SU-DHL-6 (cell line): ENCODE measurements at regions not wholly inside any gene's neighbourhood (a gene's known extent, or its start where the extent isn't known, plus 50 kb on each side); places are given as distances from the start of the nearest gene placed in this dataset.

ENCODE experiments used
- H2AFZ ChIP-seq: fragments of 200-600 bp; sonication (generic); 2 replicates; pipeline ENCODE4 v1.6.1; 2014; ENCODE audit warnings: low read depth, mild to moderate bottlenecking, moderate library complexity, mixed read lengths, antibody characterized with exemption, low read length; ENCODE audit not compliant: severe bottlenecking
- H3F3A ChIP-seq: fragments of 200-600 bp; shearing (Covaris generic); 2 replicates; pipeline ENCODE4 v1.6.0; 2016; ENCODE audit warnings: antibody characterized with exemption, mild to moderate bottlenecking; ENCODE audit not compliant: insufficient read depth
- H3K27ac ChIP-seq: fragments of 200-600 bp; sonication (generic); 2 replicates; pipeline ENCODE4 v1.5.1; 2016; ENCODE audit warnings: low read depth, mild to moderate bottlenecking, low read length, moderate library complexity, mixed read lengths
- H3K27me3 ChIP-seq: fragments of 200-600 bp; sonication (generic), shearing (Covaris generic); 2 replicates; pipeline ENCODE4 v1.6.0; 2014; ENCODE audit warnings: mild to moderate bottlenecking, low read length
- H3K36me3 ChIP-seq: fragments of 200-600 bp; sonication (generic); 2 replicates; pipeline ENCODE4 v1.6.1; 2014; ENCODE audit warnings: mild to moderate bottlenecking, low read length, mixed read lengths
- H3K4me2 ChIP-seq: fragments of 300-600, 200-600 bp; shearing (Covaris generic), sonication (generic); 2 replicates; pipeline ENCODE4 v1.6.0; 2014; ENCODE audit warnings: low read length, low read depth, mild to moderate bottlenecking; ENCODE audit not compliant: poor library complexity, severe bottlenecking
- H3K4me3 ChIP-seq: fragments of 200-600 bp; sonication (generic); 2 replicates; pipeline ENCODE4 v1.5.1; 2014; ENCODE audit warnings: antibody characterized with exemption, low read length, mild to moderate bottlenecking, mixed read lengths; ENCODE audit not compliant: insufficient read depth, poor library complexity, severe bottlenecking
- H3K79me2 ChIP-seq: fragments of 200-600 bp; sonication (generic); 2 replicates; pipeline ENCODE4 v1.6.1; 2014; ENCODE audit warnings: mild to moderate bottlenecking, low read length, moderate library complexity; ENCODE audit not compliant: insufficient read depth
- H3K9ac ChIP-seq: fragments of 200-600 bp; sonication (generic); 2 replicates; pipeline ENCODE4 v1.7.0; 2014; ENCODE audit warnings: mild to moderate bottlenecking, low read length
- H3K9me2 ChIP-seq: fragments of 200-600 bp; sonication (generic); replicated peaks from 2 replicates; pipeline ENCODE4 v1.6.1; 2014; ENCODE audit warnings: low read length; ENCODE audit not compliant: insufficient read depth
- H3K9me3 ChIP-seq: fragments of 200-600 bp; sonication (generic); 2 replicates; pipeline ENCODE4 v1.6.1; 2014; ENCODE audit warnings: low read length, mixed read lengths; ENCODE audit not compliant: insufficient read depth
- H4K20me1 ChIP-seq: fragments of 200-600 bp; sonication (generic); 2 replicates; pipeline ENCODE4 v1.6.1; 2014; ENCODE audit warnings: low read depth, mild to moderate bottlenecking, antibody characterized with exemption, low read length, moderate library complexity, mixed read lengths
- EZH2phosphoT487 ChIP-seq: fragments of 200-600 bp; sonication (generic), shearing (Covaris generic); conservative IDR thresholded peaks from 2 replicates; pipeline ENCODE4 v1.6.1; 2018; ENCODE audit warnings: mild to moderate bottlenecking, antibody characterized with exemption, low read length, moderate library complexity, mixed read lengths
- TF ChIP-seq, protein P1 (sequence below): fragments of 200-600 bp; sonication (generic); IDR thresholded peaks from one replicate; pipeline ENCODE4 v1.5.1; 2017; ENCODE audit warnings: antibody characterized with exemption, mild to moderate bottlenecking, low read length, moderate library complexity; ENCODE audit not compliant: insufficient read depth, poor library complexity, severe bottlenecking

DNA sequence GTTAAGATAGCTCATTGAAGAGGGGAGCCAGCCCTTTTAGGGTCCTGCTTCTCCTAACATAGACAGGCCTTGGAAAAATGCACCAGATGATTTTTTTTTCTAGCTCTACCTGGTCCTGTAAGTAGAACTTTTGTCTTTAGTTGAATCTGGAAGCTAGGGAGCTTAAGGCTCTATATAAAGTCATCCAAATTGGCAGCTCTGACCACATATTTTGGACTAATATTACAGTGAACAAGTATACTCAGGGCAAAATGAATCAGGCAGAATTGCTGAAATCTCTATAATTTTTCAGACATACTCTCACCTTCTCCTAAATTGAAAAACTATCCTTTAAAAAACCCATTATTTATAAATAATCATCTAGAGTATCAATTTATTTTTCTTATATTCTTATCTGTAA is 375.6 kb downstream of the OSTF1 start:
- no peaks in the 10 kb centered on the region for H4K20me1 ChIP-seq
- no peak overlapping the region for H3K4me3 ChIP-seq
- H3K36me3 ChIP-seq, result no peaks in the 10 kb centered on the region
- no peak overlapping the region for H3K4me2 ChIP-seq
- no peaks in the 10 kb centered on the region for H3K9me3 ChIP-seq
- H3K27me3 ChIP-seq, result no peaks in the 10 kb centered on the region
- H3K79me2 ChIP-seq, result no peaks in the 10 kb centered on the region
- no peak overlapping the region for H2AFZ ChIP-seq
- H3F3A ChIP-seq, result no peaks in the 10 kb centered on the region
- no peak overlapping the region for H3K27ac ChIP-seq
- H3K9me2 ChIP-seq, result no peaks in the 10 kb centered on the region
- no peak for TF ChIP-seq EZH2phosphoT487
- TF ChIP-seq, protein P1, sequence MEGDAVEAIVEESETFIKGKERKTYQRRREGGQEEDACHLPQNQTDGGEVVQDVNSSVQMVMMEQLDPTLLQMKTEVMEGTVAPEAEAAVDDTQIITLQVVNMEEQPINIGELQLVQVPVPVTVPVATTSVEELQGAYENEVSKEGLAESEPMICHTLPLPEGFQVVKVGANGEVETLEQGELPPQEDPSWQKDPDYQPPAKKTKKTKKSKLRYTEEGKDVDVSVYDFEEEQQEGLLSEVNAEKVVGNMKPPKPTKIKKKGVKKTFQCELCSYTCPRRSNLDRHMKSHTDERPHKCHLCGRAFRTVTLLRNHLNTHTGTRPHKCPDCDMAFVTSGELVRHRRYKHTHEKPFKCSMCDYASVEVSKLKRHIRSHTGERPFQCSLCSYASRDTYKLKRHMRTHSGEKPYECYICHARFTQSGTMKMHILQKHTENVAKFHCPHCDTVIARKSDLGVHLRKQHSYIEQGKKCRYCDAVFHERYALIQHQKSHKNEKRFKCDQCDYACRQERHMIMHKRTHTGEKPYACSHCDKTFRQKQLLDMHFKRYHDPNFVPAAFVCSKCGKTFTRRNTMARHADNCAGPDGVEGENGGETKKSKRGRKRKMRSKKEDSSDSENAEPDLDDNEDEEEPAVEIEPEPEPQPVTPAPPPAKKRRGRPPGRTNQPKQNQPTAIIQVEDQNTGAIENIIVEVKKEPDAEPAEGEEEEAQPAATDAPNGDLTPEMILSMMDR, result no peak
- H3K9ac ChIP-seq, result no peak overlapping the region

DNA sequence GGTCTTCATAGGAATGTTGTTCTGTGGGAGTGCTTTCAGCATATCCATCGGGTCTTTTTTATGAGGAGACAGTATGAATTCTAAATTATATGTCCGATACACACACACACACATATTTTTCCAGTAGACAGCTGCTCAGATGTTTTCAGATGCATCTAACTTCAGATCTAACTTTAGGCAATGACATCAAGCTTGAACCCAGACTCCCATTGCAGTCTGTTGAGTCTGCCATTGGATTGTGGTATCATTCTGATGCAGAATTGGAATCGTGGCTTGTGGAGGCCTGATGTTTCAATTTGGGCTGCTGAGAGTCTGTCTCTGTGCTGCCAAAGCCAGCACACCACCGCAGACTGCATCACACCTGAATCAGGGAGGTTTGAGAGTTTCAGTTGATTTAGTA is 376.4 kb downstream of the OSTF1 start:
- Histone ChIP-seq H3K79me2 (no peaks in the 10 kb centered on the region), H2AFZ (no peak overlapping the region)

GRCh38 chr9:75467142-75467541 is 378.8 kb downstream of the OSTF1 start:
- Histone ChIP-seq H2AFZ (no peak overlapping the region), H3F3A (no peaks in the 10 kb centered on the region), H3K27ac (no peak overlapping the region), H3K27me3 (no peaks in the 10 kb centered on the region), H3K9me2 (no peaks in the 10 kb centered on the region), H3K9me3 (no peaks in the 10 kb centered on the region), H3K4me2 (no peak overlapping the region), H4K20me1 (no peaks in the 10 kb centered on the region), H3K36me3 (no peaks in the 10 kb centered on the region), H3K79me2 (no peaks in the 10 kb centered on the region), H3K4me3 (no peak overlapping the region), H3K9ac (no peak overlapping the region)
- TF ChIP-seq, protein P1, result no peak
- no peak for TF ChIP-seq EZH2phosphoT487

More for the DNA sequence above, 376.4 kb downstream of the OSTF1 start:
- no peaks in the 10 kb centered on the region for H3K9me3 ChIP-seq
- H3K4me2 ChIP-seq, result no peak overlapping the region
- H3K27me3 ChIP-seq, result no peaks in the 10 kb centered on the region
- H3K27ac ChIP-seq, result no peak overlapping the region
- H3K9ac ChIP-seq, result no peak overlapping the region
- H3F3A ChIP-seq, result no peaks in the 10 kb centered on the region
- TF ChIP-seq, protein P1, result no peak
- no peak for TF ChIP-seq EZH2phosphoT487
- no peaks in the 10 kb centered on the region for H3K36me3 ChIP-seq
- H3K4me3 ChIP-seq, result no peak overlapping the region
- H3K9me2 ChIP-seq, result no peaks in the 10 kb centered on the region
- no peaks in the 10 kb centered on the region for H4K20me1 ChIP-seq

DNA sequence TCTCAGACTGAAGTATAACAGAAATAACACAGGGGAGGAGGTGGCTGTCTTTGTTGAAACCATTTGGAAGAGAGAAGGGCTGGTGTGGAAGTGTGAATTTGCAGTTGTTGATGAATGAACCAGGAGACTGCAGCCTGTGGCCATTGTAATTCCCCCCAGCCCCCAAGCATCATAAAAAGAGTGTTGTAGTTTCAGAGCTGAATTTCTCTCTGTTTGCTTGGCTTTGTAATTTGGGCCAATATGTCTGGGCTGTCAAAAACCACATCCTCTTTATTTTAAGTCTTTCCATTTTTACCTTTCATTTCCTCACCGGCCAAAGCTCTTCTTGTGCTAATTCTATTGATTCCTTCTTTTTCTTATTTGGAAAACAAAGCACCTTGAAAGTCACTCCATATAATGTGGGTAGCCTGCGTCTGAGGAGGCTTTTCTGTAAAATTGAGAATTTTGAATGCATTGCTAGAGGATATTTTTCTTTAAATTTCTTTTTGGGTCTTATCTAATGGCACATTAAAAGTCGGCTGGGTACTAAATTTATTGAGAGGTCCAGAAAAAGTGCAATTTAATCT is 383.3 kb downstream of the OSTF1 start:
- Histone ChIP-seq H3K4me3 (no peak overlapping the region), H3K36me3 (no peaks in the 10 kb centered on the region), H3K4me2 (no peak overlapping the region), H3K9ac (no peak overlapping the region), H3F3A (no peaks in the 10 kb centered on the region), H3K79me2 (no peaks in the 10 kb centered on the region), H4K20me1 (no peaks in the 10 kb centered on the region), H2AFZ (no peak overlapping the region), H3K9me2 (no peaks in the 10 kb centered on the region), H3K27ac (no peak overlapping the region), H3K9me3 (no peaks in the 10 kb centered on the region), H3K27me3 (no peaks in the 10 kb centered on the region)
- TF ChIP-seq, protein P1, result no peak
- no peak for TF ChIP-seq EZH2phosphoT487
